ENCODE measurements at regions not wholly inside any gene's neighbourhood (a gene's known extent, or its start where the extent isn't known, plus 50 kb on each side); places are given as distances from the start of the nearest gene placed in this dataset.

GRCh38 chr14:100955201-100955600, 51.7 kb upstream of the RTL1 start:
- DNase-seq (ENCODE audit: low spot score) = no peak

- no peak for DNase-seq (ENCODE audit: low spot score)
Measured at GRCh38 chr14:100962494-100962893, 59.0 kb upstream of the RTL1 start.

- DNase-seq (ENCODE audit: low spot score) = no peak
Measured at GRCh38 chr14:100965296-100965695, 61.8 kb upstream of the RTL1 start.

- DNase-seq (ENCODE audit: low spot score) = no peak
Measured at GRCh38 chr14:100967178-100967577, 63.7 kb upstream of the RTL1 start.

GRCh38 chr14:100967930-100968329, 64.4 kb upstream of the RTL1 start:
- no peak for DNase-seq (ENCODE audit: low spot score)

- DNase-seq (ENCODE audit: low spot score) = no peak
Measured at GRCh38 chr14:100972118-100972897, 68.8 kb upstream of the RTL1 start.

GRCh38 chr14:100975671-100976070, 72.1 kb upstream of the RTL1 start:
- no peak for DNase-seq (ENCODE audit: low spot score)

GRCh38 chr14:100979079-100979478, 75.6 kb upstream of the RTL1 start:
- DNase-seq (ENCODE audit: low spot score) = no peak

- DNase-seq (ENCODE audit: low spot score) = no peak
Measured at GRCh38 chr14:100979780-100980179, 76.3 kb upstream of the RTL1 start.

- DNase-seq (ENCODE audit: low spot score) = no peak
Measured at GRCh38 chr14:100980823-100981222, 77.3 kb upstream of the RTL1 start.

- DNase-seq (ENCODE audit: low spot score) = peak; percentile 36
Measured at GRCh38 chr14:100981809-100982208, 78.3 kb upstream of the RTL1 start.

- no peak for DNase-seq (ENCODE audit: low spot score)
Measured at GRCh38 chr14:100982353-100982752, 78.8 kb upstream of the RTL1 start.

- DNase-seq (ENCODE audit: low spot score) = no peak
Measured at GRCh38 chr14:100982762-100983161, 79.2 kb upstream of the RTL1 start.

- DNase-seq (ENCODE audit: low spot score) = no peak
Measured at GRCh38 chr14:100983710-100984109, 80.2 kb upstream of the RTL1 start.

GRCh38 chr14:100988011-100988410, 84.5 kb upstream of the RTL1 start:
- no peak for DNase-seq (ENCODE audit: low spot score)

- peak; percentile 45 for DNase-seq (ENCODE audit: low spot score)
Measured at GRCh38 chr14:100988411-100988900, 84.9 kb upstream of the RTL1 start.

GRCh38 chr14:100988956-100989355, 85.4 kb upstream of the RTL1 start:
- no peak for DNase-seq (ENCODE audit: low spot score)

- DNase-seq (ENCODE audit: low spot score) = no peak
Measured at GRCh38 chr14:100989924-100990323, 86.4 kb upstream of the RTL1 start.

GRCh38 chr14:100994082-100994481, 90.6 kb upstream of the RTL1 start:
- peak; percentile 30 for DNase-seq (ENCODE audit: low spot score)

GRCh38 chr14:100994756-100995330, 91.3 kb upstream of the RTL1 start:
- DNase-seq (ENCODE audit: low spot score) = no peak

- DNase-seq (ENCODE audit: low spot score) = no peak
Measured at GRCh38 chr14:101000711-101001250, 97.3 kb upstream of the RTL1 start.

- peak; percentile 24 for DNase-seq (ENCODE audit: low spot score)
Measured at GRCh38 chr14:101001311-101002069, 98.0 kb upstream of the RTL1 start.

GRCh38 chr14:101002738-101003137, 99.2 kb upstream of the RTL1 start:
- DNase-seq (ENCODE audit: low spot score) = no peak

Measured in SW480 (cell line).